Endothelial cell of umbilical vein (primary cell): ENCODE measurements at regions not wholly inside any gene's neighbourhood (a gene's known extent, or its start where the extent isn't known, plus 50 kb on each side); places are given as distances from the start of the nearest gene placed in this dataset.

ENCODE experiments used
- BruUV-seq: library from RNA; stranded (reverse); fragments of 400-500 nt; replicated peaks from 2 replicates; lab custom pipeline; 2021; lab: Mats Ljungman, UMichigan
- CTCF ChIA-PET: fragments of 300-600, 350-600 bp; sonication (Branson Sonifier 250); formaldehyde crosslinking; loops from one replicate; lab custom pipeline; 2021; ENCODE audit warnings: antibody characterized with exemption, inconsistent platforms; lab: Charles Lee
- POLR2A ChIA-PET: fragments of 300-600, 350-600 bp; sonication (Branson Sonifier 250); formaldehyde crosslinking; loops from one replicate; lab custom pipeline; 2021; ENCODE audit warnings: antibody characterized with exemption, inconsistent platforms; lab: Charles Lee
- DNase-seq: peaks from one replicate; pipeline ENCODE4 v3.0.0-alpha.2; 2011; ENCODE audit warnings: low read depth, low spot score
- FAIRE-seq: peaks from 2 replicates; lab custom pipeline; 2011; peaks lifted over from hg19 to GRCh38; lab: Jason Lieb, UNC
- H2AFZ ChIP-seq: 2 replicates; pipeline ENCODE4 v1.6.0; 2012; ENCODE audit warnings: low read depth, low read length, control low read depth, inconsistent platforms
- H3K27ac ChIP-seq: 2 replicates; pipeline ENCODE4 v1.5.1; 2011; ENCODE audit warnings: low read depth, mild to moderate bottlenecking, control low read depth, low read length, moderate library complexity; ENCODE audit not compliant: insufficient read depth
- H3K27me3 ChIP-seq, 2 experiments: 2 replicates each; pipeline versions ENCODE4 v1.6.0 to v1.6.1; 2011; ENCODE audit warnings: low read length in 2 of 2, mixed read lengths in 1 of 2; ENCODE audit not compliant: control insufficient read depth in 2 of 2, insufficient read depth in 2 of 2
- H3K36me3 ChIP-seq, 2 experiments: 2 replicates in 1 of 2; 3 replicates in 1 of 2; pipeline ENCODE4 v1.5.1; 2011; ENCODE audit warnings: low read length in 2 of 2, mild to moderate bottlenecking in 1 of 2, moderate library complexity in 1 of 2; ENCODE audit not compliant: control insufficient read depth in 2 of 2, insufficient read depth in 2 of 2; ENCODE audit errors: extremely low read depth in 1 of 2
- H3K4me1 ChIP-seq: 3 replicates; pipeline ENCODE4 v1.5.1; 2011; ENCODE audit warnings: mild to moderate bottlenecking, low read length; ENCODE audit not compliant: control insufficient read depth, insufficient read depth; ENCODE audit errors: extremely low read depth
- H3K4me2 ChIP-seq: 2 replicates; pipeline ENCODE4 v1.6.1; 2011; ENCODE audit warnings: low read length, control low read depth, mixed read lengths; ENCODE audit not compliant: insufficient read depth
- H3K4me3 ChIP-seq, 3 experiments: fragments of 200-600 bp in 1 of 3; sonication (generic), shearing (Covaris generic) in 1 of 3; replicated peaks in 1 of 3; 2 replicates each; pipeline ENCODE4 v1.5.1; 2011 to 2016; ENCODE audit warnings: control low read depth in 3 of 3, low read length in 3 of 3, mild to moderate bottlenecking in 2 of 3, inconsistent platforms in 1 of 3, low read depth in 1 of 3, moderate library complexity in 1 of 3; ENCODE audit not compliant: insufficient read depth in 1 of 3
- H3K79me2 ChIP-seq: 2 replicates; pipeline ENCODE4 v1.6.0; 2012; ENCODE audit warnings: low read length, inconsistent platforms; ENCODE audit not compliant: control insufficient read depth, insufficient read depth
- H3K9ac ChIP-seq: replicated peaks from 2 replicates; pipeline ENCODE3; 2011; ENCODE audit warnings: low read length, control low read depth; ENCODE audit not compliant: insufficient read depth; ENCODE audit errors: extremely low read depth
- H3K9me1 ChIP-seq: replicated peaks from 3 replicates; pipeline ENCODE4 v1.6.0; 2011; ENCODE audit warnings: mild to moderate bottlenecking, low read length; ENCODE audit not compliant: control insufficient read depth, insufficient read depth; ENCODE audit errors: extremely low read depth
- H3K9me3 ChIP-seq: replicated peaks from 2 replicates; pipeline ENCODE4 v1.5.1; 2012; ENCODE audit warnings: low read length, inconsistent platforms; ENCODE audit not compliant: control insufficient read depth, insufficient read depth
- H4K20me1 ChIP-seq: replicated peaks from 2 replicates; pipeline ENCODE3; 2011; ENCODE audit warnings: mild to moderate bottlenecking, low read length; ENCODE audit not compliant: control insufficient read depth, insufficient read depth; ENCODE audit errors: extremely low read depth
- CTCF ChIP-seq, 2 donors: IDR thresholded peaks; 1 replicate in 1 of 2; 2 replicates in 1 of 2; pipeline ENCODE4 v1.5.1; 2011; ENCODE audit warnings: low read length in 2 of 2, mild to moderate bottlenecking in 2 of 2, moderate library complexity in 2 of 2, control low read depth in 1 of 2, inconsistent platforms in 1 of 2, low read depth in 1 of 2; ENCODE audit not compliant: insufficient read depth in 1 of 2; ENCODE audit errors: extremely low read depth in 1 of 2
- EZH2 ChIP-seq: IDR thresholded peaks from 2 replicates; pipeline ENCODE4 v1.6.1; 2012; ENCODE audit warnings: borderline replicate concordance, low read depth, mild to moderate bottlenecking, moderate library complexity, low read length, inconsistent platforms; ENCODE audit not compliant: severe bottlenecking
- FOS ChIP-seq: IDR thresholded peaks from 2 replicates; pipeline ENCODE4 v1.6.1; 2011; ENCODE audit warnings: mild to moderate bottlenecking, low read length, moderate library complexity, borderline replicate concordance; ENCODE audit not compliant: insufficient read depth
- GATA2 ChIP-seq: IDR thresholded peaks from 2 replicates; pipeline ENCODE4 v1.7.0; 2011; ENCODE audit warnings: low read depth, mild to moderate bottlenecking, moderate library complexity, mixed read lengths, low read length; ENCODE audit not compliant: insufficient read length, insufficient read depth
- JUN ChIP-seq: IDR thresholded peaks from 2 replicates; pipeline ENCODE4 v1.6.1; 2011; ENCODE audit warnings: borderline replicate concordance, low read depth; ENCODE audit not compliant: insufficient read length, insufficient read depth
- MYC ChIP-seq: IDR thresholded peaks from one replicate; pipeline ENCODE4 v1.6.1; 2011; ENCODE audit warnings: mild to moderate bottlenecking, low read depth, low read length
- POLR2A ChIP-seq: IDR thresholded peaks from 2 replicates; pipeline ENCODE4 v1.6.1; 2012; ENCODE audit warnings: low read depth, mild to moderate bottlenecking, control low read depth, low read length
- POLR2AphosphoS5 ChIP-seq: IDR thresholded peaks from 2 replicates; pipeline ENCODE4 v1.6.1; 2012; ENCODE audit warnings: low read depth, mild to moderate bottlenecking, control low read depth, low read length, moderate library complexity; ENCODE audit not compliant: insufficient read depth
- dilution Hi-C: fragments of 300-500 bp; cut with MboI; formaldehyde crosslinking; loops from one replicate; pipeline ENCODE4 v1.15.0; 2019; ENCODE audit warnings: low sequenced_read_pairs; ENCODE audit not compliant: extremely low pct_ligation_motif_present
- intact Hi-C: fragments of 100-400 bp; cut with micrococcal nuclease; formaldehyde crosslinking; loops from one replicate; pipeline ENCODE4 v1.10.0; 2022
- TF ChIP-seq, protein P1 (sequence below): IDR thresholded peaks from 2 replicates; pipeline ENCODE4 v1.6.1; 2011; ENCODE audit not compliant: insufficient read depth, insufficient read length

DNA sequence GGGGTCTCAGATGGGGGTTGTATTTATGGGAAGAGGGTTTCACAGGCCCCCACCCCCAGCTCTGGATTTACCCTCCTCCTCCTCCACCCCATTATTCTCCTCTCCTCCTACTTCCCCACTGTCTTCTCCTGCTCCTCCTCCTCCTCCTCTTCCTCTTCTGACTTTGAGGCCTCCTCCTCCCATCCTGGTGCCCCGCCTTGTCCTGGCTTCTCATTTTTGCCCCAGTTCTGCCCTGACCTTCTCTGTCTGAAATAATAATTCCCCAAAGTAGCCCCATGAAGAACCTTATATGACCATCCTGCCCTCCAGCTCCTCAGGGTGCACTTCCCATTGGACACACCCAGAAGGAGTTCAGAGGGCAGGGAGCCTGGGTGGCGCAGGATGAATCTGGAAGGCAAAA is 351.4 kb upstream of the GATB start:
- dilution Hi-C loops (no loop called here), intact Hi-C loops (no loop called here)
- no peaks in the 10 kb centered on the region for H3K79me2 ChIP-seq
- no peak overlapping the region for H3K4me3 ChIP-seq
- no peaks in the 10 kb centered on the region for H3K9me3 ChIP-seq
- no peak overlapping the region for H2AFZ ChIP-seq
- no peak overlapping the region for H3K9ac ChIP-seq
- DNase-seq (no peak), FAIRE-seq (no peak)
- no TSS peak for BruUV-seq
- ChIA-PET POLR2A (no interaction called here), CTCF (no interaction called here)
- no peak overlapping the region for H3K4me2 ChIP-seq
- no peaks in the 10 kb centered on the region for H4K20me1 ChIP-seq
- TF ChIP-seq EZH2 (no peak), MYC (no peak), POLR2A (no peak), CTCF (IDR thresholded peaks at IDR 0.05; ENCODE audit: extremely low read depth in 1 of 2, insufficient read depth in 1 of 2, low read depth in 1 of 2, low read length in 2 of 2) (no peak), JUN (no peak), FOS (no peak), GATA2 (no peak), POLR2AphosphoS5 (no peak)
- TF ChIP-seq, protein P1, sequence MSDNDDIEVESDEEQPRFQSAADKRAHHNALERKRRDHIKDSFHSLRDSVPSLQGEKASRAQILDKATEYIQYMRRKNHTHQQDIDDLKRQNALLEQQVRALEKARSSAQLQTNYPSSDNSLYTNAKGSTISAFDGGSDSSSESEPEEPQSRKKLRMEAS = no peak
- H3K36me3 ChIP-seq = no peaks in the 10 kb centered on the region
- H3K4me1 ChIP-seq = peaks cover 16% of the 10 kb centered on the region
- H3K27me3 ChIP-seq = no peaks in the 10 kb centered on the region
- H3K27ac ChIP-seq = no peak overlapping the region
- H3K9me1 ChIP-seq = no peaks in the 10 kb centered on the region
